NCI-H2107 (cell line): ENCODE measurements at regions not wholly inside any gene's neighbourhood (a gene's known extent, or its start where the extent isn't known, plus 50 kb on each side); places are given as distances from the start of the nearest gene placed in this dataset.
"Not testable (repeated sequence)": the region's sequence is repeated elsewhere in the genome, so short reads cannot be mapped to it uniquely, and the experiment has no call there.

Experiments used
- DNase-seq: peaks from one replicate; lab custom pipeline; 2025; lab: John Stamatoyannopoulos, UW

DNA sequence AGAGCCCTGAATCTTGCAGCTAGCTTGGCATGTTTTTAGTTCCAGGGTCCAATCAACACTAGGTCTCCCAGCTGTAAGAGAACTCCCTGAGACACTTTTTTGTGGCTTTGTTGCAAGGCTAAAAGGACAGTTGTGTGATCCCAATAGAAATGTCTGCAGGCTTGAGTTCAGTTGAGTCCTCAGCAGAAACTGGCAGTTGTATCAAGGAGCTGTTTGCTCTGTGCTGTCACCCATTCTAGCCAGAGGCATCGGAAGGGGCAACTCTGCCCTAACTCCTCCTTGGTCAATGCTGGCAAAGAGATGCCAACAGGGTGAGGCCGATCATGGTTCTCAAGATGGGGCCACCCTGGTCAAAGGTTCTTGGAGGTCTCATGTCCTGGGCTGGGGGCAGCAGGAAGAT lies 224.1 kb downstream of the BUB3 start:
- DNase-seq, result no peak

DNA sequence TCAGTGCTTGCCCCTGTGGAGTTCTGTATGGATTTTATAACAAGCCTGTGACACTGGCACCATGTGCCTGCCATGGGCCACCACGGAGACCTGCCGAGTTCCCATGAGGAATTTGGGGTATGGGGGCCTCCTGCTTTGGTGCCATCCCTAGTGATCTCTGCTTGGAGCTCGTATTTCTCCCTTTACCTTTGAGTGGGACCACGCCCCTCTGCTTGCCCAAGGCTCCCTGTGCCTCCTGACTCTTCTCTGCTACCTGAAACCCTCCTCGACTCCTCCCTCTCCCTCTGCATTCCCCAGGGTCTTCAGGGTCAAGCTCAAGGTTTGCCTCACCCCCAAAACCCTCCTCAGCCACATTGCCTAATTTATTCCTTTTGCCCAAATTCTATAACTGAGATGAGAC lies 225.0 kb downstream of the BUB3 start:
- DNase-seq, result no peak

DNA sequence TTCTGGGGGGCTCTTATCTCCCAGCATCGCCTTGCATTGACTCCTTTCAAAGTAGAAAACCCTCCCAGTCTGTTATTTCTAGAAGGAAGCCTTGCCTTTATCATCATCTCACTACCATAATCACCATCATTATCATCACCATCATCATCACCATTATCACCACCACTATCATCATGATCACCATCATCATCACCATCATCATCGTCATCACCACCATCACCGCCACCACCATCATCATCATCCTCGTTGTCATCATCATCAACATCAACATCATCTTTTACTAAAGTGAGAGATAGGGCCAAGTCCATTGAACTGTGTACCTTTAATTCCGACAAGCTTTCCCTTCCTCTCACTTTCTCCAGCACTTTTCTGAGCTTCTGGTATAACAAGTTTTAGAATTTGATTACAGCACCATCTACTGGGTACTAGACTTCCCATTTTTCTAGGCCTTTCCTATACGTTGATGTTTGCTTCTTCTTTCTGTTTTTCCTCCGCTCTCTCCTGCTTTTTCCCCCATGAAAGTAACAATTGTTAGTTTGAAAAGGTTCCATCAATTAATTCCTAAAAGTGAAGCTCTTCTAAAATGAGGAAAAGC lies 226.4 kb downstream of the BUB3 start:
- no peak for DNase-seq

DNA sequence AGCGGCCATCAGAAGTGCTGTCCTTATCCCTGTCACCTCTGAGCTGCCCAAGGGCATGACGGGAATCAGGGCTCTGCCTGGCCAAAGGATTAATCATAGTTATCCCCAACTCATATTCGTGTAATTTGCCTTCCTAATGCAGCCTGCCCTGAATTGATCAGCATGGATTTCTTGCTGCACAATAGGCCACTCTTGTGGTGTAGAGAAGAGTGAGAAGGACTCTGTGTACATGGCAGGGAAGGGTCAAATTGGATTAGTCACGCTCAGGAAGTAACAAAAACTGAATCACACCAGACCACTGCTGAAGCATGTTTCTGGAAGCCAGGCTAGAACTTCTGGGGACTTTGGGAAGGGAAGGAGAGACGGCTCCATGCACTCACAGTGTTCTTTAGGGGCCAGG lies 227.0 kb downstream of the BUB3 start:
- no peak for DNase-seq

DNA sequence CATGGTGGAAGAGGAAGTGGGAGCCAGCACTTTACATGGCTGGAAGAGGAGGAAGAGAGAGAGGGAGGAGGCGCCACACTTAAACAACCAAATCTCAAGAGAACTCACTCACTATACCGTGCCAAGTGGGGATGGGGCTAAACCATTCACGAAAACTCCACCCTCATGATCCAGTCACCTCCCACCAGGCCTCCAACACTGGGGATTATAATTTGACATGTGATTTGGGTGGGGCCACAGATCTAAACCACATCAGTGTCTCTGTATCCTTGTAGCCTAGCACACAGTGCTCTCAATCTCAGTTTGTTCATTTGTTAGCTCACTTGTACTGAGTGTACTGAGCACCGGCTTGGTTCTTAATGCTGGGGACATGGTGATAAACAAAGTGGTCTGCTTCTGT lies 228.3 kb downstream of the BUB3 start:
- DNase-seq, result no peak

DNA sequence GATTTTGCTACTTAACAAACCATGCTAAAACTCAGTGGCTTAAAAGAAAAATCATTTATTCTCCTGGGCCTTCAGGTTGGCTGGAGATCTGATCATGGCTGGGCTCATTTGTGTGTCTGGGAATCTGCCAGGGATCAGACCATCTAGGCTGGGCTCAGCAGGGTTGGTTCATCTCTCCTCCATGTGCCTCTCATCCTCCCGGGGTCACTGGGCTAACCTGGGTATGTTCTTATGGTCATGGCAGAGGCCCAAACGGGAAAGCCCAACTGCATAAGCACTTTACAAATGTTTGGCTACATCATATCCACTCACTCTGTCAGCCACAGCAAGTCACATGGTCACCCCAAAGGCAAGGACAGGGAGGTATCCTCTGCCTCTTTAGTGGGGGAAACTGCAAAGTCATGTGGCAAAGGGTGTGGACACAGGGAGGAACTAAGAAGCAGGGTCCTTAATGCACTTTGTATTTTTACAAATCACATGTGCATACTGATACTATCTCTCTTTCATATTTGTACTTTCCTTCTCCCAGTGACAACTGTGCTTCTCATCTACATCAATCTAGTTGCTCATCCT lies 231.4 kb downstream of the BUB3 start:
- no peak for DNase-seq

DNA sequence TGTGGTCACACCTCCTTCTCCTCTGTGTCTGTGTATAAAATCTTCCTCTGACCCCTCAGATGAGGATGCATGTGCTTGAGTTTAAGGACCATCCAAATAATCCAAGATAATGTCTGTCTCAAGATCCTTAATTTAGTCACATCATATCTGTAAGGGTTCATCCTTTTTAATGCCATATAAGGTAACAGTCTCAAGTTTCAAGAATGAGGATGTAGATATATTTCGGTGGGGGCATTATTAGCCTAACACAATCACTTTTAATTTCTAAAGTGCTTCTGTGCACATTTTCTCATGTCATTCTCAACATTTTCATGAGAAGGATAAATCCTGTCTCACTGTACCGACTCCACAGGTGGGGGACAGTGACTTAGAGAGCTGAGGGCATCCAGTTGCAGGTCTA lies 235.3 kb downstream of the BUB3 start:
- no peak for DNase-seq

DNA sequence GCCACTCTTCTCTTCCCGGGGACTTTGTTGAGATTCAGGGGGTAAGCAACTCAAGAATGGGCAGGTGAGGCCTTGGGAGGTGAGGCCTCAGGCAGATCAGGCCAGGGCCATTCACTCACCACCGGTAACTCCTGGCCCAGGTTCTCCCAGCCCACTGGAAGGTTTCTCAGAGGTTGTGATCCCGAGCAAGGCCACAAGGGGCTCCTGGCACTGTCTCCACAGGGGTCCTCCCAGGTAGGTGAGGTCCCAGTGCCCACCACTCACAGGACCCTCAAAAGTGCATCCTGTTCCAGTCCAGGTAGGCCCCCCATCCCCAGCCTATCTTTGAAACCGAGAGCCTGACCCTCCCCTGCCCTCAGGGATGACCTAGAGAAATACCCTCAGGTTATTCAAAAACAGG lies 236.1 kb downstream of the BUB3 start:
- DNase-seq, result no peak

DNA sequence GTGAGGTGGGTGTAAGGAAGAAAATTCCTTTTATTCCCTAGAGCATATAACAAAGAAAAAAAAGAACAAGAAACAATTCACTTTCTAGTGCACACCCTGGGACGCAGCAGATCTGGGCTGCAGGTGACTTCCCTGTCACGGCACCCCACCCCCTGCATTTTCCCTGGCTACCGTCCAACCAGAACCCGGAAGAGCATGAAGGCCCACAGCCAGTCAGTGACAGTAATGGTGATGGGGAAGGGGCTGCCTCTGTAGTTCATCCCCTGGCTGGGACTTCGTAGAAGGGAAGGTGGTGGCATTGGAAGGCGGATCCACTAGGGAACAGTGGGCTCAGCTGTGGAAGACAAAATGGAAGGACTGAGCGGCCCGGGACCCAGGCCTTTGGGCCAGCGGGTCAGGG lies 236.7 kb downstream of the BUB3 start:
- DNase-seq, result no peak

DNA sequence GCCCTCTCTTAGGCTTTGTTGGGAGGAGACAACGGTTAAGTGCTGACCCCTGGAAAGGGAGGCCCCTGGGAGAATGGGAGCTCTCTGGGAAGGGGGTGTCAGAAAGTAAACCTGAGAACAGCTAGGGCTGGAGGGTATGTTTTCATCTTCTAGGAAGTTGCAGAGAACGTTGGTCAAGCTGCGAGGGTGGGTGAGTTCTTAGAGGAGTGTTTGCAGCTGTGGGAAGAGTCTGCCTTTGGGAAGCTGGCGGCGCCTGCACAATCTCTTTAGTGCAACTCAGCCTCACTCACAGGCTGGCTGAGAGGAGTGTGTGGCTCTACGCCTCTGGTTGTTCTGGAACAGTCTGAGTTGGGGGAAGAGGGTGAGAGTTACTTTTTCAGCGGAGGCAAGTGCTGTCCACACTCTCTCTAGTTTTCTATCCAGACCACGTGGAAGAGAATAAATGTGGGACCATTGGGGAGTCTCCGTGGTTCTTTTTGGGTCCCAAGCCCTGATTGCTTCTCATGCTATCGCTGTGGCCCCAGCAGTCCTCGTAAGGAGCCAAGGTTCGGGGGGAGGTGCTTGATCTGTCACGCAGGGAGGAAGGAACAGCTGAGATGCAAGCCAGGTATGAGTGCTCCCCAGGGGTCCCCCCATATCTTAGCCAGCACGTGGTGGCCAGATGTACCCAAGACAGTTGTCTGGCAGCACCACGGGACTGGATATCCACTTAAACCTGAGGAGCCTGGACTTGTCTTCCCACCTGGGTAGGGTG lies 237.2 kb downstream of the BUB3 start:
- no peak for DNase-seq

DNA sequence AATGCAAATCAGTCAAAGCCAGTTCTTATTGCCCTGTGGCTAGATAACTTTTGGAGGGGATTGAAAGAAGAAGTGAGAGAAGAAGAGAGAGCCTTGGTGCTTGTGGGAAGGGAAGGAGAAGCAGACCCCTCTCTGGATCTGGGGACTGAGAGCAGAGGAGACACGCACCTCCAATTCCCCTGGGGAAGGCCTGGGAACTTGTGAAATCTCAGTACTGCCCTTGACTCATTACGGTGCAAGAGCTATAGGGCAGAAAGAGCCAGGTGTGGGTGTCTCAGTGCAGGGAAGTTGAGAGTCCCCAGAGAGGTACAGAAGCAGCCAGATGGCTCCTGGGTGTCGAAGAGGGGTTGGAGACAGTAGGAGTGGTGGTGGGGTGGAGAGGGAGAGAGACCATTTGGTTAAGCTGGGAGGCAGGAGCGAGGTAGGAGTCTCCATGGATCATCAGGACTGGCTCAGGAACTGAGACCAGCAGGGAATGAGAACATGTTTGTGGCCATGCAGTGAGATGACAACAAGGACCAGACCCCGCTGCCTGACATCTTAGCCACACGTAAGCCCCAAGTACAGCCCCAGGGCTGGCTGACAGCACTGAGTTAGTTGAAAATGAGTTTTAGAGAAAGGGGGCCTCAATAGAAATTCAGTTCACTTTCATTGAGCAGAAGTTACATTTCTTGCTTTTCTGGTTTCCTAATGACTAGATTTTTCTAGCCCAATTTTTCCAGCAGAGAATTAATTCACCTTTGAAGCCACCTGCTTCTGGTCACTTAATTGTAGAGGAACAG lies 238.2 kb downstream of the BUB3 start:
- no peak for DNase-seq

DNA sequence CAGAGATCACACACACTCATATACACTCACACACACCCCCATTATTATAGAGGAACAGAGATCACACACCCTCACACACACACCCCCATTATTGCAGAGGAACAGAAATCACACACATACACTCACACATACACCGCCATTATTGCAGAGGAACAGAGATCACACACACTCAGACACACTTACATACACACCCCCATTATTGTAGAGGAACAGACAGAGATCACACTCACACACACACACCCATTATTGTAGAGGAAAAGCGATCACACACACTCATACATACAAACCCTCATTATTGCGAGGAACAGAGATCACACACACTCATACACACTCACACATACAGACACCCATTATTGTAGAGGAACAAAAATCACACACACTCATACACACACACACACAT lies 239.0 kb downstream of the BUB3 start:
- DNase-seq, result no peak

DNA sequence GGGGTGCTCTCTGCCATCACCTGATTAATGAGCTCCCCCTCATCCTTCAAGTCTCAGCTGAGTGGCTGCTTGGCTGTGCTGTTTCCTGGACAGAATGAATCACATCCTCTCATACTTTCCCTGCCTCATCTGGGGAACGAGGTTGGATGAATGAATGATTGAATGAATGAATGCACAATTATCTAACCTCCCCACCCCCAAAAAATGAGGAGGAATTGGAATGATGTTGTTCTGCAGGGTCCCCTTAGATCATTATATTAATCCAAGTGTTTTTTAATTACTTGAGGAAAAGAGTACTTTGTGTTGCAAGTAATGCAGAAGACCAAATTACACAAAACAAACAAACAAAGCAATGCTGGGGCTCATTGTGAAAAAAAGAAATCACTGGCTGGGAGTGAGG lies 240.2 kb downstream of the BUB3 start:
- no peak for DNase-seq

DNA sequence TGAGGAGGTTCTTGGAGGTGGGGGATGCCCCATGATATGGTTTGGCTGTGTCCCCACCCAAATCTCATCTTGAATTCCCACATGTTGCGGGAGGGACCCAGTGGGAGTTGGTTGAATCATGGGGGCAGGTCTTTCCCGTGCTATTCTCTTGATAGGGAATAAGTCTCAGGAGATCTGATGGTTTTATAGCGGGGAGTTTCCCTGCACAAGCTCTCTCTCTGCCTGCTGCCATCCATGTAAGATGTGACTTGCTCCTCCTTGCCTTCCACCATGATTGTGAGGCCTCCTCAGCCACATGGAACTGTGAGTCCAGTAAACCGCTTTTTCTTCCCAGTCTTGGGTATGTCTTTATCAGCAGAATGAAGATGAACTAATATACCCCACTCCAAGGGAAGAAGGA lies 241.0 kb downstream of the BUB3 start:
- not testable (repeated sequence) for DNase-seq

DNA sequence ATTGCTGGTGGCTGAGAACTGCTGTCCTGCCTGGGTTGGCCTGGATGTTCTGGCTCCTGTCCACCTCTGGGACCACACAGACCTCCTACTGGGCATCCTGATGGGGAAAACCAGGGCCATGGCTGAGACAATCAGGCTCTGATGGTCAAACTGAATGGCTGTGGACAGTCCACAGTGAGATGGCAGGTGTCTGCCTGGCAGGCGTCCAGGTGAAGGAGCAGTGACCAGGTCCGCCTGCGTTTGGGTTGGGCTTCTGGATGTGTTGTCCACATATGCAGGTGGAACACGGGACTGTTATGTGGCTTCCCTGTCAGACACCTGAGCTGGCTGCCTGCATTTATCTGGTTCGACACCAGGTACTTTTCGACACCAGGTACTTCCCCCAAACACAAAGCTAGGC lies 241.7 kb downstream of the BUB3 start:
- no peak for DNase-seq

DNA sequence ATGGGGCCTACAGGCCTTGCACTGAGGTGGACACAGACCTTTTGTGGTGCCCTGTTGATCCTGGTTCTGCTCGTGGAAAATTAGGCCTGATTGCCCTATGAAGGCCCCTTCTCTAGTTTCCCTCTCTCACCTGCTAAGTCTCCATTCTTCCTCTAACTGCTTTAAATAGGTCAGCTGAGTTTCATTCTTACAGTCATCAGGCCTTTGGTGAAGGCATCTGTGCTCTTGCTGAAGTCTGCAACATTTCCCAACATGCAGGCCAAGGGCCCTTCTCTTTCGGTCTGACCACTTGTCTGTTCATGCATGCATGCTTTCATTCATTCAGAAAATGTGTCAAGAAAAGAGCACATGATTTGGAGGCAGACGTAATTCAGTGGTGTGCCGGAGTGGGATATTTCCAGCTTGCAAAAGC lies 244.0 kb downstream of the BUB3 start:
- no peak for DNase-seq

DNA sequence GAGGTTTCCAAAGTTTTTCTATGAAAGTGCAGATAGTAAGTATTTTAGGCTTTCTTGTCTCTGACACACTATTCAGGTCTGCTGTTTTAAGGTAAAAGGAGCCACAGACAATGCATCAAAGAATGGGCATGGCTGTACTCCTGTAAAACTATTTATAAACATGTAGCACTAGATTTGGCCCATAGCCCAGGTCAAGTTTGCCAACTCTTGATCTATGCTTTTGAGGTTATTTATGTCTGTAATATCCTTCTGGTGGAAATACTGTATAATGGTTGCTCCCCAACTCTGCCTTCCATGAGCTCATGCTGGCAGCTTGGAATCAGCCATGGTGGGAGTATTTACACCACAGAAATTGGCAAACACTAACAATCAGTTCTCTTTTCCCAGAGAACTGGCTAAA lies 244.6 kb downstream of the BUB3 start:
- DNase-seq, result no peak

DNA sequence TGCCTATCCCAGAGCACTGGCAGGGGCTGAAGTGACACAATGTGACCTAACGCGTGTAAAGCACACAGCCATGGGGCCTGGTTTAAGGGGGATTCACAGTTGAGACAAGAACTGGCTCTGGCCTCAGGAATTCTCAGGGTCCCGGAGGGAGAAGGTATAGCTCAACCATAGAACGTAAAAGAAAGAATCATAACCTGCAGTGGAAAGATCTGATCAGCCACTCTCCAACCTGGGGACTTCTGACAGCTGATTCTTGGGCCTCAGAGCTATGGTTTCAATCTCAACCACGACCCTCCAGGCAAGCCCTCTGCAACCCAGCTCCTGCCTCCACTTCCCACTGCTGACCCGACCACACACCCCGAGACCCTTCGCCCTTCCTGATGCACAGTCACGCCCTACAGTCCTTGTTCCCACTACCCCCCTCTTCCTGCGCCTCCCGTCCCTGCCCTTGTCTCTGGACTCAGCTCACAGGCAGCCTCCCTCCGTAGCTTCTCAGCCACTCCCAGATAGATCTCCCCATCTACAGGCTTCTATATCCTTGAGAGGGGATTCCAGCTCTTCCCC lies 245.2 kb downstream of the BUB3 start:
- DNase-seq, result no peak

DNA sequence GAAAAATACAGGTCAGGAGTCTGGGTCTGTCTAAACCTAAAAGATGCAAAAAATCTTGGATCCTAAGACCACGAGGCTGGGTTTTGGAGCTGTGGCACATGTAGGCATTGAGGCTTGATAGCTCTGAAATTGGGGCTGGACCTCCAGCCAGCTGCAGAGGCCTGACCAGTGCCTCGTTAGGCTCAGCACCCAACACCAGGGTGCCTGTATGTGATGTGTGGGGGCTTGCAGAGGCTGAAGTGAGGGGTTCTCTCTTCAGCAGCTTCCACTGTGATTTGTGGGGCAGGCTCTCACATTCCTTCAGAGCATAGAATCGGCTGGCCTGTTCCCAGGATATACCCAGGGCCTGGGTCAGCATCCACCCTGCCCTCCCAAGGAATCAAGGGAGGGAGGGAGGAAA lies 247.8 kb downstream of the BUB3 start:
- no peak for DNase-seq

DNA sequence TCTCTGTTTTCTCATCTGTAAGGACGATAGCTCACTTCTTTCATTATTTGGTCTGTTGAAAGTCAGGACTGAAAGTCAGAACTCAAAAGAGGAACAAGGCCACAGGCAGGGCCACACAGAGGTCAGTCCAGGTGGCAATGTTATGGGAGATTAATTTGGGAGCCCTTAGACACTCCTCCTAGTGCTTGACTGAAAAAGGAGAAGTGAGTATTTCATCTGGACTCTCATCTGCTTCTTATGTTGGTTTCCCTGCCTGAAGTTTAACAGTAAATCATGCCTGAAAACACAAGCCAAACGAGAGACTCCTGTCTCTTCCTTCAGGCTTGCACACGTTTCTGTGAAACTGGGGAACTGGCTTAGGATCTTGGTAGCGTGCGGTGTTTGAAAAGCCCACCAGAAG lies 248.5 kb downstream of the BUB3 start:
- DNase-seq, result no peak

DNA sequence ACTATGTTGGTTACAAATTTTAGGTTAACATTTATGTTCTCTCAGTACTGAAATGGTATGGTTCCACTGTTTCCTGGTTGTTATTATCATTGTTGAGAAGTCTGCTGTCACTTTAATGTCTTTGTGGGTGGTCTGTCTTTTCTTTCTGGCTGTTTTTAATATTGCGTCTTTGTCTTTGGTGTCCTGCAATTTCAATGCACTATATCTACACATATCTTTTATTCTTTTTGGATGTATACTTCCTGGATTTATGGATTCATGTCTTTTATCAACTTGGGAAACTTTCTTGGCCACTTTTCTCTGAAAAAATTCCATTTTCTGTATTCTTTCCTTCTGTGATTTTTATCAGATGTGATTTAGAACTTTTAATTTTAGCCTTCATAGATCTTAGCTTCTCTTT lies 250.2 kb downstream of the BUB3 start:
- DNase-seq, result no peak

DNA sequence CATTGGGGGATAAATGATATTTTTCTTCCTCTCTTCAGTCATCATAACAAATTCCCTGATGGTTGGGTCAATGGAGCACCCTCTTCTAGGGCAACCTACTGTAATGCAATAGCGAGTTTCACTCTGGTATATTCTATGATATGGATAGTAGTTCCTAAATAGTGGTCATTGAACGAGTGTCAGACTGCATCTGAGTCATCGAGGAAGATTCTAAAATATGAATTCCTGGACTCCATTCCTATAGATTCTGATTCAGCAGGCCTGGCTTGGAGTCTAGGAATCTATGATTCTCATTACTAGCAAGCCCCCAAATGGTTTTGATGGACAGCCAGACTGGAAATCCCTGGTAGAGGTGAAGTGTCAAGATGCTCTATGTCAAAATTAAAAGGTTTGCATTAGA lies 254.5 kb downstream of the BUB3 start:
- DNase-seq, result no peak

DNA sequence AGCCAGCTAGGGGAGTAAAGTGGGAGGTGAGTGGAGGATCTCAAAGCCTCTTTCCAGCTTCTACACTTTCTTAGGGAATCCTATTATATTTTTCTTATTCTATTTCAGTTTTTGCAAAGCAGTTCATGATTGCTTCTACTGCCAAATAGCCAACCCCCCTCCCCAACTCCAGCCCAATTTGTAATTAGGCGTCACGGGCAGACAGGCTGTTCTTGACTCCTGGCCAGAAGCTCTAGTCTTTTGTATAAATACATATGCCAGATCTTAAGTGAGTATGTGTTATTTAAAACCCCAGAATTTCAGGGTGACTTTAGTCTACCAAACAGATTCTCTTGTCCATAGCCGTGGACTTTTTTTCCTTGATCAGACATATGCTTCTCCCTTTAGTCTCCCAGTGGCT lies 255.2 kb downstream of the BUB3 start:
- DNase-seq, result no peak
